B cell (primary cell): ENCODE measurements at regions not wholly inside any gene's neighbourhood (a gene's known extent, or its start where the extent isn't known, plus 50 kb on each side); places are given as distances from the start of the nearest gene placed in this dataset.

Source experiments
- ATAC-seq: fragments of 200-7000 bp; cut with Tn5 transposase; one replicate; pipeline ENCODE4 v1.10.0; 2021; ENCODE audit warnings: low read depth, mild to moderate bottlenecking, moderate number of reproducible peaks, moderate library complexity
- CTCF ChIA-PET: fragments of 350-600 bp; sonication (Branson Sonifier 250); formaldehyde crosslinking; loops from one replicate; lab custom pipeline; 2021; ENCODE audit warnings: antibody characterized with exemption, inconsistent platforms; lab: Charles Lee
- POLR2A ChIA-PET: fragments of 350-600 bp; sonication (Branson Sonifier 250); formaldehyde crosslinking; loops from one replicate; lab custom pipeline; 2021; ENCODE audit warnings: antibody characterized with exemption; lab: Charles Lee
- DNase-seq: peaks from one replicate; pipeline ENCODE4 v3.0.0; 2013
- H2AFZ ChIP-seq: 2 replicates; pipeline ENCODE4 v1.6.1; 2012; ENCODE audit warnings: mild to moderate bottlenecking, low read depth, low read length; ENCODE audit not compliant: insufficient read depth, poor library complexity, severe bottlenecking
- H3K27ac ChIP-seq, 2 donors: 1 replicate in 1 of 2; 2 replicates in 1 of 2; pipeline ENCODE4 v1.5.1; 2012 to 2013; ENCODE audit warnings: low read length in 2 of 2, mild to moderate bottlenecking in 2 of 2, moderate library complexity in 1 of 2
- H3K27me3 ChIP-seq, 4 experiments: fragments of 200-600 bp in 1 of 4; sonication (generic) in 1 of 4; replicated peaks in 1 of 4; 1 replicate in 2 of 4; 2 replicates in 2 of 4; pipeline versions ENCODE4 v1.6.1 to v1.7.0; 2013 to 2016; ENCODE audit warnings: low read length in 3 of 4, mild to moderate bottlenecking in 2 of 4, mixed read lengths in 1 of 4, moderate library complexity in 1 of 4; ENCODE audit not compliant: insufficient read depth in 4 of 4, control insufficient read depth in 3 of 4; ENCODE audit errors: control extremely low read depth in 1 of 4
- H3K36me3 ChIP-seq, 2 experiments: replicated peaks in 1 of 2; 1 replicate in 1 of 2; 2 replicates in 1 of 2; pipeline versions ENCODE4 v1.6.1 to v1.7.1; 2013; ENCODE audit warnings: low read length in 1 of 2; ENCODE audit not compliant: insufficient read depth in 2 of 2, control insufficient read depth in 1 of 2; ENCODE audit errors: control extremely low read depth in 1 of 2, extremely low read depth in 1 of 2
- H3K4me1 ChIP-seq, 2 donors: fragments of 200-600 bp in 1 of 2; sonication (generic) in 1 of 2; 1 replicate in 1 of 2; 2 replicates in 1 of 2; pipeline versions ENCODE4 v1.5.1 to v1.6.1; 2013 to 2017; ENCODE audit warnings: low read length in 2 of 2; ENCODE audit not compliant: control insufficient read depth in 2 of 2, insufficient read depth in 2 of 2
- H3K4me2 ChIP-seq: replicated peaks from 2 replicates; pipeline ENCODE3; 2012; ENCODE audit warnings: mild to moderate bottlenecking, low read depth, low read length; ENCODE audit not compliant: poor library complexity, severe bottlenecking
- H3K4me3 ChIP-seq, 5 experiments: fragments of 200-600 bp in 1 of 5; sonication (generic) in 1 of 5; 1 replicate in 3 of 5; 2 replicates in 2 of 5; pipeline versions ENCODE4 v1.5.1 to v1.7.0; 2011 to 2016; ENCODE audit warnings: low read length in 4 of 5, mild to moderate bottlenecking in 4 of 5, low read depth in 2 of 5, control low read depth in 1 of 5, moderate library complexity in 1 of 5; ENCODE audit not compliant: insufficient read depth in 1 of 5; ENCODE audit errors: control extremely low read depth in 1 of 5, extremely low read depth in 1 of 5
- H3K79me2 ChIP-seq: fragments of 200-600 bp; sonication (generic); one replicate; pipeline ENCODE4 v1.6.0; 2016; ENCODE audit warnings: low read length; ENCODE audit not compliant: control insufficient read depth, insufficient read depth
- H3K9ac ChIP-seq: fragments of 200-600 bp; sonication (generic); 2 replicates; pipeline ENCODE4 v1.6.1; 2017; ENCODE audit warnings: mild to moderate bottlenecking, low read length, moderate library complexity
- H3K9me3 ChIP-seq, 3 donors: one replicate each; pipeline versions ENCODE4 v1.6.1 to v1.7.1; 2013; ENCODE audit warnings: low read length in 2 of 3; ENCODE audit not compliant: control insufficient read depth in 2 of 3, insufficient read depth in 1 of 3; ENCODE audit errors: control extremely low read depth in 1 of 3
- H4K20me1 ChIP-seq: 2 replicates; pipeline ENCODE4 v1.6.0; 2012; ENCODE audit warnings: mild to moderate bottlenecking, low read length; ENCODE audit not compliant: insufficient read depth, control insufficient read depth, poor library complexity, severe bottlenecking
- H3K27ac Mint-ChIP-seq: one replicate; pipeline ENCODE4 v1.8.0; 2021; ENCODE audit warnings: mixed read lengths
- H3K27me3 Mint-ChIP-seq: one replicate; pipeline ENCODE4 v1.8.0; 2021; ENCODE audit warnings: mixed read lengths
- H3K4me1 Mint-ChIP-seq: one replicate; pipeline ENCODE4 v1.8.0; 2021; ENCODE audit warnings: mixed read lengths
- H3K4me3 Mint-ChIP-seq: one replicate; pipeline ENCODE4 v1.8.0; 2021; ENCODE audit warnings: mixed read lengths
- H3K9me3 Mint-ChIP-seq: one replicate; pipeline ENCODE4 v1.8.0; 2022; ENCODE audit warnings: mixed read lengths; ENCODE audit not compliant: insufficient read depth
- EZH2 ChIP-seq: IDR thresholded peaks from 2 replicates; pipeline ENCODE4 v1.6.1; 2012; ENCODE audit warnings: borderline replicate concordance, low read depth, mild to moderate bottlenecking, moderate library complexity, low read length; ENCODE audit not compliant: insufficient read depth, poor library complexity, severe bottlenecking
- WGBS: methylation state at CpG from one replicate; pipeline ENCODE4 v1.1.5; 2013; ENCODE audit warnings: missing lambda C conversion rate; ENCODE audit not compliant: insufficient coverage; 5-methylcytosine and 5-hydroxymethylcytosine counted together
- intact Hi-C: fragments of 100-400 bp; cut with micrococcal nuclease; formaldehyde crosslinking; loops from one replicate; pipeline ENCODE4 v1.10.0; 2022
- TF ChIP-seq, protein P1 (sequence below): fragments of 200-600 bp; IDR thresholded peaks from one replicate; pipeline ENCODE4 v1.8.0; 2022; ENCODE audit warnings: antibody characterized with exemption, mild to moderate bottlenecking

DNA sequence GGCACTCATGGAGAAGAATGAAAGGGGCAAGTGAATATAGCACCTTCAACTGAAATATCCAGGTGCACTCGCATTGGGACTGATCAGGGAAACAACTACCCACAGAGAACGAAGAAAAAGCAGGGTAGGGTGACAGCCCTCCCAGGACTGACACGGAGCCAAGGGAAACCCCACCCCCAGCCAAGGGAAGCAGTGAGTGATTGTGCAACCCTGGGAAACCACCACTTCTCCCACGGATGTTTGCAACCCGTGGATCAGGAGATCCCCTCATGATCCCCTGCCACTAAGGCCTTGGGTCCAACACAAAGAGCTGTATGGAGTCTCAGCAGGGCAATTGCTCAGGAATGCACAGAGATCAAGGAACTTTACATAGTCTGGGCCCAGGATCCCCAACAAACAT lies 158.5 kb upstream of the HCCS start:
- no peaks in the 10 kb centered on the region for H4K20me1 ChIP-seq
- no peaks in the 10 kb centered on the region for H3K36me3 ChIP-seq
- TF ChIP-seq EZH2 = no peak
- TF ChIP-seq, protein P1, sequence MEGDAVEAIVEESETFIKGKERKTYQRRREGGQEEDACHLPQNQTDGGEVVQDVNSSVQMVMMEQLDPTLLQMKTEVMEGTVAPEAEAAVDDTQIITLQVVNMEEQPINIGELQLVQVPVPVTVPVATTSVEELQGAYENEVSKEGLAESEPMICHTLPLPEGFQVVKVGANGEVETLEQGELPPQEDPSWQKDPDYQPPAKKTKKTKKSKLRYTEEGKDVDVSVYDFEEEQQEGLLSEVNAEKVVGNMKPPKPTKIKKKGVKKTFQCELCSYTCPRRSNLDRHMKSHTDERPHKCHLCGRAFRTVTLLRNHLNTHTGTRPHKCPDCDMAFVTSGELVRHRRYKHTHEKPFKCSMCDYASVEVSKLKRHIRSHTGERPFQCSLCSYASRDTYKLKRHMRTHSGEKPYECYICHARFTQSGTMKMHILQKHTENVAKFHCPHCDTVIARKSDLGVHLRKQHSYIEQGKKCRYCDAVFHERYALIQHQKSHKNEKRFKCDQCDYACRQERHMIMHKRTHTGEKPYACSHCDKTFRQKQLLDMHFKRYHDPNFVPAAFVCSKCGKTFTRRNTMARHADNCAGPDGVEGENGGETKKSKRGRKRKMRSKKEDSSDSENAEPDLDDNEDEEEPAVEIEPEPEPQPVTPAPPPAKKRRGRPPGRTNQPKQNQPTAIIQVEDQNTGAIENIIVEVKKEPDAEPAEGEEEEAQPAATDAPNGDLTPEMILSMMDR = no peak
- no peaks in the 10 kb centered on the region for H3K27me3 ChIP-seq
- H3K27ac ChIP-seq = no peak overlapping the region
- H3K9me3 ChIP-seq = peaks cover 0 to 7% (median 0%) of the 10 kb centered on the region in 3 donors
- H2AFZ ChIP-seq = no peak overlapping the region
- no peak overlapping the region for H3K4me2 ChIP-seq
- Mint-ChIP-seq H3K4me3 (no peak overlapping the region), H3K27ac (no peak overlapping the region), H3K27me3 (no peaks in the 10 kb centered on the region), H3K4me1 (no peaks in the 10 kb centered on the region), H3K9me3 (peaks cover 10% of the 10 kb centered on the region)
- 38% methylated on average over 1 of the region's 5 CpGs for WGBS
- no peaks in the 10 kb centered on the region for H3K4me1 ChIP-seq
- DNase-seq (no peak), ATAC-seq (no peak)
- ChIA-PET POLR2A (no interaction called here), CTCF (no interaction called here)
- H3K4me3 ChIP-seq = no peak overlapping the region
- intact Hi-C loops = no loop called here
- H3K79me2 ChIP-seq = no peaks in the 10 kb centered on the region
- H3K9ac ChIP-seq = no peak overlapping the region

DNA sequence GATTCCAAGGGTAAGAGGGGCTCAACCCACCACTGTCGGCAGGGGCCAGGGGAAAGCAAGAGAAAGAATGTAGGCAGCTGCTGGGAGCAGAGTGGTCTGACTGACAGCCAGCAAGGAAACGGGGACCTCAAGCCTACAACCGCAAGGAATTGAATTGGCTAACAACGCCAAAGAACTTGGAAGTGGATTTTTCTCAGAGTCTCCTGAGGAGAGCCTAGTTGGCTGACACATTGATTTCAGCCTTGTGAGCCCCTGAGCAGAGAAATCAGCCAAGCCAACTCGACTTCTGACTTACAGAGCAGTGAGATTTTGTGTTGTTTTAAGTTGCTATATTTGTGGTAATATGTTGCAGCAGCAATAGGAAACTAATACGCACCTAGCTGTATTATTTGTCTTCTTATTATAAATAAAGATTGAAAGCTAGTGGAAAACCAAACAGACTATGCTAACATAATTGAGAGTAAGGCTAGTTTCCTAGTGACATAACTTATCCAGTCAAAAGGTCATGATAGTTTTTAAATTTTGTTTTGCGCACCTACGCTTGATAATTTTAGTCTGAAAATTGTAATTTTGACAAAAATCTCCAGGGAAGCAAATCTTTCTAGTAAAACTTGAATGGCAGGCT lies 145.8 kb upstream of the HCCS start:
- Histone ChIP-seq H3K9me3 (no peaks in the 10 kb centered on the region), H3K27ac (no peak overlapping the region), H3K4me1 (no peaks in the 10 kb centered on the region), H3K79me2 (no peaks in the 10 kb centered on the region), H3K27me3 (no peaks in the 10 kb centered on the region), H3K36me3 (no peaks in the 10 kb centered on the region), H4K20me1 (no peaks in the 10 kb centered on the region), H3K4me3 (no peak overlapping the region), H3K4me2 (no peak overlapping the region), H2AFZ (no peak overlapping the region), H3K9ac (no peak overlapping the region)
- Mint-ChIP-seq H3K27ac (no peak overlapping the region), H3K27me3 (no peaks in the 10 kb centered on the region), H3K4me1 (no peaks in the 10 kb centered on the region), H3K9me3 (no peaks in the 10 kb centered on the region), H3K4me3 (no peak overlapping the region)
- DNase-seq (no peak), ATAC-seq (no peak)
- POLR2A ChIA-PET = no interaction called here
- WGBS = 93% methylated on average over 3 of the region's 8 CpGs
- intact Hi-C loops = no loop called here
- TF ChIP-seq, protein P1 = no peak
- no peak for TF ChIP-seq EZH2
- CTCF ChIA-PET = no interaction called here
